NCI-H345 treated with DMSO at 0.1 percent for 48 hours (cell line): ENCODE measurements at regions not wholly inside any gene's neighbourhood (a gene's known extent, or its start where the extent isn't known, plus 50 kb on each side); places are given as distances from the start of the nearest gene placed in this dataset.
"Not testable (repeated sequence)": the region's sequence is repeated elsewhere in the genome, so short reads cannot be mapped to it uniquely, and the experiment has no call there.

Experiments
- DNase-seq: peaks from one replicate; lab custom pipeline; 2025; ENCODE audit not compliant: unreplicated experiment; lab: John Stamatoyannopoulos, UW

DNA sequence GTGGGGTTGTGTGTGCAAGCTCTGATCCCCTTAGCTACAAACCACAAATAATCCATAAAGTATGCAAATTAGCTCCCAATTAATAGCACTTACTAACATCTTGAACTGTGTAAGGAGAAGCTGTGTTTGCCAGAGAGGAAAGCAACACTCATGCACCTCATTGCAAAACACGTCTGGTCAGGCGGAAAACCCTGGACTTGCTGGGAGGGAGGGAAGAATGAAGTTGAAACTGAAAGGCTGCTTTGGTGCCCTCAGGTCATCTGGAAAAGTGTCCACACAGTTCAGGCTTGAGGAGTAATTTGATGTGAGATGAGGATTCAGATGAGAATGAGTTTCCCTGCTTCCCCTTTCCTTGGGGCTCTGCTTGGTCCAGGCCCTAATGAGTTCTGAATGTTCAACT, 185.5 kb upstream of the ANKRD28 start:
- DNase-seq, result no peak

DNA sequence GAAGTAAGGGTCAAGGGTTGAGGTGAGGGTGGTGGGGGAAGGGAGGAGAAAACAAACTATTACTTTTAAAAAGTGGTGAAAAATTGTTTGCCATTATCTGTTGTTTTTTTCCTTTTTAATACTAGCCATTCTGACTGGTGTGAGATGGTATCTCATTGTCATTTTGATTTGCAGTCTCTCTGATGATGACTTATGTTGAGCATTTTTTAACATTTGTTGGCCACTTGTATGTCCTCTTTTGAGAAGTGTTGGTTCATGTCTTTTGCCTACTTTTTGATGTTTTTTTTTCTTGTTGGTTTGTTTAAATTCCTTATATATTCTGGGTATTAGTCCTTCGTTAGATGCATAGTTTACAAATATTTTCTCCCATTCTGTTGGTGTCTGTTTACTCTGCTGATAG, 185.9 kb upstream of the ANKRD28 start:
- DNase-seq, result no peak

DNA sequence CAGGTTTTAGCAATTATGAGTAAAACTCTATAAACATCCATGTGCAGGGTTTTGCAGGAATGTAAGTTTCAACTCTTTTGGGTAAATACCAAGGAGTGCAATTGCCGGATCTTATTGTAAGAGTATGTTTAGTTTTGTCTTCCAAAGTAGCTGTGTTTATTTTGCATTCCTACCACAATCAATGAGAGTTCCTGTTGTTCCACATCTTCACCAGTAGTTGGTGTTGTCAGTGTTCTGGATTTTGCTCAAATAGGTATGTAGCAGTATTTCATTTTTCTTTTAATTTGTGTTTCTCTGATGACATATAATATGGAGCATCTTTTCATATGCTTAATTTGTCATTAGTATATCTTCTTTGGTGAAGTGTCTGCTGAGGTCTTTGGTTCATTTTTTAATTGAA, 185.1 kb upstream of the GALNT15 start:
- no peak for DNase-seq

DNA sequence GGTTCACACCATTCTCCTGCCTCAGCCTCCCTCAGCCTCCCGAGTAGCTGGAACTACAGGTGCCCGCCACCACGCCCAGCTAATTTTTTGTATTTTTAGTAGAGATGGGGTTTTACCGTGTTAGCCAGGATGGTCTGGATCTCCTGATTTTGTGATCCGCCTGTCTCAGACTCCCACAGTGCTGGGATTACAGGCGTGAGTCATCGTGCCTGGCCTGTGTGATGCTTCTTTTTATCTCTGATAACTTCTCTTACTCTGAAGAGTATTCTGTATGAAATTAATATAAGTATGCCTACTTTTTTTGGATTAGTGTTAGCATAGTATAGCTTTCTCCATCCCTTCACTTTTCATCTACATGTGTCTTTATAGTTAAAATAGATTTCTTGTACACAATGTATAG, 180.8 kb upstream of the GALNT15 start:
- DNase-seq, result not testable (repeated sequence)

DNA sequence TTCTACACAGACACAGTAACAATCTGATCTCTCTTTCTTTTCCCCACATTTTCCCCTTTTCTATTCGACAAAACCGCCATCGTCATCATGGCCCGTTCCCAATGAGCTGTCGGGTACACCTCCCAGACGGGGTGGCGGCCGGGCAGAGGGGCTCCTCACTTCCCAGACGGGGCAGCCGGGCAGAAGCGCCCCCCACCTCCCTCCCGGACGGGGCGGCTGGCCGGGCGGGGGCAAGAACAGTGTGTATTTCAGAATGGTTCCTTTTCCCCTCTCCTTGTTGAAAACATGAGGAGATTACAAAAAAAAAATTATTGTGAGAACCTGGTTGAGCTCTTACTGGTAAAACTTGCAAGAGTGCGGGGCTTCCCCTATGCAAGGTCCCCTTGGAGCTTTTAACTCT, 178.0 kb upstream of the GALNT15 start:
- DNase-seq, result not testable (repeated sequence)

DNA sequence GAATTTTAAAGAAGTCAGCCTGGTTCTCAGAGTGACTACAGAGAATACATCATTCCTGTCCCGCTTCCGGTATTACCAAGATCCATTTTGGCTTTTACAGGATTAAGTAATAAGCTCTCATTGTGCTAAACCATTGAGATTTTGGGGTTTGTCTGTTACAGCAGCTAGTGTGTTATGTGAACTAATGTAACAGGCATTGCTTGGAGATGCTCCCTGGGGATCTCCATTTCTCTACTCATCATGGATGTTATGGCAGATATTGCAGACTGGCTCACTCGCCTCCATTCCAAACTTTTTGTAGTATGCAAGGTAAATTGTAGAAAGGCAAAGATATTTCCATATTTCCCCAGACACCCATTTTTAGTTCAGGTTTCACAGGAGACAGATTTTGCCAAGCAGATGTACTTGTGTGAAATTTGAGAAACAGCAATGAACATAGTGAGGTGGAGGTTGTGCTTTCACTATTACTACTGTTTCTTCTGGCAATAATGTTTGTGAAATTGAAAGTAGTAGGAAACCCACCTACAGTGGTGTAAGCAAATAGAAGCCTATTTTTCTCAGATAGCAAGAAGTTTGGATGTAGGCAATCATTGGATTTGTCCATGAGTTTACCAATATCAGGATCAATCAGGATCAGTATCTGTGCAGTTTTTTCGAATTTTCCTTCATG, 177.1 kb upstream of the GALNT15 start:
- no peak for DNase-seq

DNA sequence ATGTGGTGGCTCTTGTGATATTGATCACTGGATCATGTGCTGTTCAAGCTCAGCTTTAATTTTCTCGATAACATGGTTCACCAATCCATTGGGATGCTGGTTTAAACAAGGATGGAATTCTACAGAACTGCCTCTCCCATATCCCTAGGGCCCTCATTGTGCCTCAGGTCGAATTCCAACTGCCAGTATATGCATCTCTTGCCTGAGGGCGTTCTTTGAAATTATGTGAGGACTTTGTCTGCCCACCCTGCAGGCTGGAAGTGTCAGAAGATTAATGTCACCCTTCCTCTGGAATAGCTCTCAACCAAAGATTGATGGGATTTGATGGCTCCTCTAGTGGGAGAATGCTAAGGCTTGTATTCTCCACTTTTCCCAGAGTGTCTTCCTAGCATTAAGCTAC, 175.6 kb upstream of the GALNT15 start:
- DNase-seq, result no peak

DNA sequence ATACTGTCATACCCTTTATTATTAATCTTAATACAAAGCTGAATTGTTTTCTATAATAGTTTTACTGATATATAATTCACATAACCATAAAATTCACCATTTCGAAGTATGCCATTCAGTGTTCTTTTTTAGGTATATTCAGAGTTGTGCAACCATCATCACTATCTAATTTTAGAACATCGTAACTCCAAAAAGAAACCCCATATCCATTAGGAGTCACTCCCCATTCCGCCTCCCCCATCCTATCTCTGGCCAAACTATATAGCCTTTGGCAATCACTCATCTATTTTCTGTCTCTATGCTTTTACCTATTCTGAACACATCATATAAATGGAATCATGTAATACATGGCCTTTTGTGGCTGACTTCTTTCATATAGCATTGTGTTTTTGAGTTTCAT, 169.7 kb upstream of the GALNT15 start:
- no peak for DNase-seq

DNA sequence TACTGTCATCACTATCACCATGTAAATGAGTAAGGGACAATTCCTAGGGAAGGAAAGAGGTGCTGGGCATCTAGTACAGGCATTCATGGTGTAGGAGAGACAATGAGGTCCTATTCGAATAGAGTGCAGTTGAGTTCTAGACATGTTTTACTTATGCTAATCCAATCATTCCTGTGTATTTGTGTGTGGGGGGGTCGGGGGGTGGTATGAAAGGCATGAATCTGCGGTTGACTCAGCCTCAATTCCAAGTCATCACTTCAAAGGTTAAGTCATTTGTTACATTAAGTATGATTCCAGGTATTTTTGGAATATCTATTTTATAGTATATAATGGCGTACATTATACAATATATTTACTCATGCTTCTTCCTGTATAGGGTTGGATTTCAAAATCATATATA, 163.1 kb upstream of the GALNT15 start:
- DNase-seq, result no peak

DNA sequence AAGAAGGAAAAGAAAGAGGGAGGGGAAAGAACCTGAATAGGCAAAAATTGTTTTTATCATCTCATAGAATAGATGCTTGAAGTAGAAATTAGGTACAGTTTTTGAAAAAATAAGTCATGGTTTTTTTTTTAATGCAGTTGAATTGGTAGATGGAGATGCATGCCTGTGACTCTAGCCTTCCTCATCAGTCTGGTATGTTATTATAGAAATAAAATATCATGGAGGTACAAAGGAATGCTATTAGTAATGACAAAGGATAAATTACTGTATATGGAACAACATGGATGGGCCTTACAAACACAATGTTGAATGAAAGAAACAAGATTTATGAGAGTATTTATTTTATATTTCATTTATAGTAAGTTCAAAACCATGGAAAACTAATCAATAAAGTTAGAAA, 162.4 kb upstream of the GALNT15 start:
- no peak for DNase-seq

DNA sequence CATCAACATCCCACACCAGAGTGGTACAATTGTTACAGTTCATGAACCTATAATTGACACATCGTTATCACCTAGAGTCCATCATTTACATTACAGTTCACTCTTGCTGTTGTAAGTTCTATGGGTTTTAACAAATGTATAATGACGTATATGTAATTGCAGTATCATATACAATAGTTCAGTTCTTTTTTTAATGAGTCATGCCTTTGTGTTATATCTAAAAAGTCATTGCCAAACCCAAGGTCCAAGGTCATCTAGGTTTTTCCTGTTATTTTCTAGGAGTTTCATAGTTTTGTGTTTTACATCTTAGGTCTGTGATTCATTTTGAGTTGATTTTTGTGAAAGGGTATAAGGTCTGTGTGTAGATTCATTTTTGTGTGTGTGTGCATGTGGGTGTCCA, 160.9 kb upstream of the GALNT15 start:
- no peak for DNase-seq

DNA sequence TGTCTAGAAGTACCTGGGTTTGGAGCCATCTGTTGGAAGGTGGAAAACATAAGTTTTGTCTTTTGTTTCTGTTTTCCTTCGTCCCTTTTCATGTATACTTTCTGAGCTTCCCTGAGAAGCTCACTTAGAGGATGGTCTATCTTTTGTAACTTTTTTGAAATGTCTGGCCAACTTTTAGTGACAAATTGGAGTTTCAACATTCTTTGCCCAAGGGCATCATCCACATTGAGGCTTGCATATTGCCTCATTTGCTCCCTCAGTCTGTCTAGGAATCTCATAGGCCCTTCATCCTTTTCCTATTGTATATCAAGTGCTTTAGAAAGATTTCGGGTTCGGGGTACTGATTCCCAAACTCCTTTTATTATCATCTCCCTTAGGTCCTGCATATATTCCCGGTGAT, 152.7 kb upstream of the GALNT15 start:
- DNase-seq, result not testable (repeated sequence)

DNA sequence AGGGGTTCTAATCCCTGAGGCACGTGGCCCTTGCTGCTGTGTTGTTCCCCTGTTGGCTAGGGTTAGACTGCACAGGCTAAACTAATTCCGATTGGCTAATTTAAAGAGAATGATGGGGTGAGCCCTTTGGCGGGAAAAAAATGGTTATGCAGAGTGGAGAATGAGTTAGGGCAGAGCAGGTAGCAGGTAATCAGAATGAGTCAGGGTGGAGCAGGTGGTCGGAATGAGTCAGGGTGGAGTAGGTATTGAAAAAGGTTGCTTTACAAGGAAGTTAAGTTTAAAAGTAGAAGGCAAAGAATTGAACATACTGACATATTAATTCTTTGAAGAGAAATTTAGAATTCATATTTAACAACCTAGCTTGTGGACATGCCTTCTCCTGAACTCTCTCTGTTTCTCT, 150.6 kb upstream of the GALNT15 start:
- DNase-seq, result not testable (repeated sequence)

DNA sequence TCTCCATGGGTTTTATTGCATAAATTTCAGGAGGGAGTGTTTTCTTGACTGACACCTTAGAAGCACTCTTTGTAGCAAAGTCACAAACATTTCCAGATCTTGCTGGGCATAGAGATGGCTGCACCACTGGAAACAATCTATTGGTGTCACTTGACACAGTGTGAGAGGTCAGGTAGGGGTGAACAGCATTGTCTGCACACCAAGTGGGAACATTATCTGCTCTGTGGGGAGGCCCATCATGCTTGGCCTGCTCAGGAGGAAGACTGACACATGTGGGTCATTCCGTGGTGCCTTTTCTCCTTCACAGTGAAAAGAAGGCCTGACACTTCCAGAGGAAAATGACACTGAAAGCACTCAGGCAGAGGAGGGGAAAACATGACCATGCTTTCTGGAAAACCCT, 149.9 kb upstream of the GALNT15 start:
- no peak for DNase-seq

DNA sequence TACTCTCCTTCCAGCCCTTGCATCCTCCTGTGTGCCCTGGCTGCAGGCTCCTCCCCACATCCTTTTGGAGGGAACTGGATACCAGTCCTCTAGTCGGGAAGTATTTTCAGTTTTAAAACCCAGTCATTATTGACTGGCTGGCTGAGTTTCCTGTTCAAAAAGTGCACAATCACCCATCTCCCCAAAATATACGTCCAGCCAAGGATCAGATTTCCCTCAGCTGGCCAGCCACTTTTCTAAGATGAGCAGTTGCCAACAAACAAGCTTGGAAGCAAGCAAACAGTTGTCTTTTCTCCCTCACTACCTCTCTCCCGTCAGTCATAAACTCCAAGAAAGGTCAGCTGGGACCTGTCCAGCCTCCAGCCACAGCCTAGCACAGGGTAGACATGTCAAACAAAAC, 147.7 kb upstream of the GALNT15 start:
- no peak for DNase-seq

DNA sequence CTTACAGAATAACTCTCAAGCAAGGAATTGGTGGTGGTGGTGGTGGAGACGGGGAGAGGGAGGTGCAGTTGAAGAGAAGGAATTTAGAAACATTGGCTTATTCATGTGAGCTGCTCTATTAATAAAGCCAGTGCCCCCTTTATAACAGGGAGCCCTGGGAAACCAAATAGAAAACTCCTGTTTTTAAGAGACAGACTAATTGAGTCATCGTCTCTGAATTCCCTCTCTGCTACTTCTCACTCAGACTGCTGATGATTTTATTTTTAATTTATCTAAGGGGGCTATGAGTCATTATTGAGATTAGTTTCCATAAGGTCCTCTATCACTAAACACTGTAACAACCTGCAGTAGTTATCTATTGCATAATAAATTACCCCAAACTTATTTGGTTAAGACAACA, 145.9 kb upstream of the GALNT15 start:
- no peak for DNase-seq

DNA sequence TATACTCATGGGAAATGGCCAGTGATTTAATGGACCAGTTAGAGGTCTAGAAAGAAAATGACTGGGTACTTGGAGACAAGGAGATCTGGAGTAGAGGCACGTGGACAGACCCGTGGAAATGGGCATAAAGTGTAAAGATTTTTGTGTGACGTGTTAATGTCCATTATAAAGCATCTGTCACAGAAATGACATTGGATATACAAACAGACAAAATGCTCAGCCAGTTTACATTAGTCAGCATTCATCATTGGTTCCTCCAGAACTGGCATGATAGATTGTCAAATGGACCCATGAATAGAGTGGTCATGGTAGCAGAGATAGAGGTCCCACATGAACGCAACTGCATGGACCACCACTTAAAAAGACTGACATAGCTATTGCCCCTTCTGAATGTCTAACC, 144.1 kb upstream of the GALNT15 start:
- no peak for DNase-seq

DNA sequence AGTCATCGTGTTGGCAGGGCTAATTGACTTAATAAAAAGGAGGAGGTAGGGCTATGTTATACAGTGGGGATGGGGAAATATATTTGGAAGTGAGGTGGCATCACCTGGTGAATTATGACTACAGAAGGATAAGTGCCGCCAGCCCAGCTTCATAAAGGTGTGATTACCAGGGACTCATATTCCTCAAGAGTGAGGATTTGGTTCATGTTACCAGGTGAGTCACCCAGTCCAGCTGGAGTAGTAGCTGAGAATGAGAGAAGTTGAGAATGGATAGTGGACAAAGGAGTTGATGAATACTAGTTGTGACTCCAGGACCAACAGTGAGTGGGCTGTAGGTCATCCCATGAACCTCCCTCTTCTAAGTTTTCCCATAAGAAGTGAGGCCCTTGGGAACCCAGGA, 143.0 kb upstream of the GALNT15 start:
- no peak for DNase-seq

DNA sequence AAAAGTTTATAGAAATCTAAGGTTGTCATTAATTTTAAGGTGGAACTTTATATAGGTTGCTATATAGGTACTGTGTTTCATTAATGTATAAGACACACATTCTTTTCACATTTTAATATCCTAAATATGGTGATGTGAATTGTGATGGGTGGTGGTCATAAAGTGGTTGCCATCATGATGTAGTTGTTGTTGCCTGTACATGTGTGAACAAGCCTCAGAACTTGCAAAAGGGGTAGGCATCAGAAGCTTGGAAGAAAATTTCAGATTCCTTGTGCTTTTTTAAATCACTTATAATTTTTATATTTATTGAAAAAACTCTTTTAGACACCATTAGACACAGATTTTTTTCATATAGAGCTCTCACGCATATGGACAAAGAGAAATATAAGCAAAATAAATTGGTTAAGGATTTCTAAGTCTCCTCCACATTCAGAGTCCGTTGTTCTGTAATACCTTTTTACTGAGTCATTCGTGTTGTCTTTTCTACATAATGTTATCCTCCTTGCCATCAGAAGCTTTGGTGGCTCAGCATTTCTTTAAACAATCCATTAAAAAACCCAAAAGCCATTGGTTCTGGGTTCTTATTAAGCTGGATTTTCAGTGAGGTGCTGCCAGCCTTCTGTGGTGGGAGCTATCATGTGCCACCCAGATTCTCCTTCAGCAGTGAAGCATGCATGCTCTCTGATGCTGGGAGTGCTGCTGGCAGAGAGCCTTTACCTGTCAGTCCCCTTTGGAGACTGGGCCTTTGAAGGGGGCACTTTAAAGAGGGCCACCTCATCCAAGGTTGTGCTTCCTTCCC, 140.4 kb upstream of the GALNT15 start:
- no peak for DNase-seq

DNA sequence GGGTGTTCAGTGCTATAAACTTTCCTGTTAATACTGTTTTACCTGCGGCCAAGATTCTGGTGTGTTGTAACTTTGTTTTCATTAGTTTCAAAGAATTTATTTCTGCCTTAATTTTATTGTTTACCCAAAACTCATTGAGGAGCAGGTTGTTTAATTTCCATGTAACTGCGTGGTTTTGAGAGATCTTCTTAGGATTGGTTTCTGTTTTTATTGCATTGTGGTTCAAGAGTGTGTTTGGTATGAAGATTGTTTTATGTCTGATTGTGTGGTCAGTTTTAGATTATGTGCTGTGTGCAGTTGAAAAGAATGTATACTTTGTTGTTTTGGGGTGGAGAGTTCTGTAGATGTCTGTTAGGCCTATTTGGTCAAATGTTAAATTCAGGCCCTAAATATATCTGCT, 133.5 kb upstream of the GALNT15 start:
- DNase-seq, result no peak

DNA sequence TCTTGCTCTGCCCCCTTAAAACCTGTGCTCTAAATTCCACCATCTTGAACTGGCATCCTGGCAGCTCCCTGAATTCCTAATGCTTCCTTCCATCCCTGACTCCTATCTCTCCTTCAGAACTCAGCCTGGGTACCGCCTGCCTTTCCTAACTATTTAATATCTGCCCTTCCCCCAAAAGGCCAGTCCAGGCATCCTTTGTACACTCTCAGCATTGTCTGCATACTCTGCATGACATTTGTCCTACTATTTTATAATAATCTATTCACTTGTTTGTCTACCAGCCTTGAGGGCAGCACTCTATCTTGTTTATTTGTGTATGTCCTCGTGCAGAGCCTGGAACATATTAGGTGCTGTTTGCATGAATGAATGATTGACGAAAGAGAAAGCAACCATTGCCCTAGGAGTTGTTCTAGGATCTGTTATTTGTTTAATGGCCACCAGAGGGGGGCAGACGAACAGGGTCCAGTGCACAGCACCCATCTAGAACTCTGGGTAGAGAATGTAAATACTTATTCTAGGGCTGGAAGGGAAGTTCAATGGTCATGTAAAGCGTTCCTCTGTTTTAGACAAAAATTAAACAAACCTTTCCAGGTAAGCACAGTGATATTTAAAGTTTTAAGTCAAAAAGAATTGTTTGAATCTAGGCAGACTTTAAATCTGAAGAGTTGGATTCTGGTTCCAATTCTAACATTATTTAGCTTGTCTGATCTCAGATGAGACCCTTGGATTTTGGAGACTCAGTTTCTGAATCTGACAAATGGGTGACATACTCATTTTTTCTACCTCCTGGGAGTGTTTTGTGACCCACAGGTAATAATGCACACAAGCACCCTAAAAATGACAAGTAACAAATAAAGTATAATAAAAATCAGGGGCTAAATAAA, 125.8 kb upstream of the GALNT15 start:
- peak; percentile 34 for DNase-seq
